DOHH2 (cell line): ENCODE measurements at regions not wholly inside any gene's neighbourhood (a gene's known extent, or its start where the extent isn't known, plus 50 kb on each side); places are given as distances from the start of the nearest gene placed in this dataset.

Experiments used
- H3F3A ChIP-seq: fragments of 200-600 bp; sonication (generic), shearing (Covaris generic); 2 replicates; pipeline ENCODE4 v1.6.0; 2016; ENCODE audit warnings: antibody characterized with exemption, mild to moderate bottlenecking; ENCODE audit not compliant: control insufficient read depth, insufficient read depth
- H3K27ac ChIP-seq: fragments of 200-600 bp; sonication (generic); 2 replicates; pipeline ENCODE4 v1.5.1; 2014; ENCODE audit warnings: low read depth, mild to moderate bottlenecking, low read length, moderate library complexity
- H3K27me3 ChIP-seq: fragments of 200-600 bp; sonication (generic); 2 replicates; pipeline ENCODE4 v1.6.1; 2014; ENCODE audit warnings: mild to moderate bottlenecking, low read length, mixed read lengths; ENCODE audit not compliant: control insufficient read depth
- H3K36me3 ChIP-seq: fragments of 200-600 bp; sonication (generic); 2 replicates; pipeline ENCODE4 v1.6.1; 2014; ENCODE audit warnings: mild to moderate bottlenecking, low read length, moderate library complexity, mixed read lengths; ENCODE audit not compliant: control insufficient read depth
- H3K4me1 ChIP-seq: fragments of 200-600 bp; sonication (generic); 2 replicates; pipeline ENCODE4 v1.6.1; 2014; ENCODE audit warnings: mild to moderate bottlenecking, low read length, mixed read lengths; ENCODE audit not compliant: control insufficient read depth
- H3K4me2 ChIP-seq: fragments of 200-600 bp; sonication (generic); 2 replicates; pipeline ENCODE4 v1.6.0; 2014; ENCODE audit warnings: mild to moderate bottlenecking, low read length, moderate library complexity
- H3K4me3 ChIP-seq: fragments of 200-600 bp; sonication (generic); 2 replicates; pipeline ENCODE4 v1.5.1; 2014; ENCODE audit warnings: mild to moderate bottlenecking, low read length, mixed read lengths
- H3K79me2 ChIP-seq: fragments of 200-600 bp; sonication (generic); 2 replicates; pipeline ENCODE4 v1.6.1; 2014; ENCODE audit warnings: mild to moderate bottlenecking, low read length, mixed read lengths; ENCODE audit not compliant: control insufficient read depth
- H3K9me2 ChIP-seq: fragments of 200-600 bp; sonication (generic); replicated peaks from 2 replicates; pipeline ENCODE4 v1.6.1; 2014; ENCODE audit warnings: mild to moderate bottlenecking, low read length, mixed read lengths; ENCODE audit not compliant: control insufficient read depth
- H3K9me3 ChIP-seq: fragments of 200-600 bp; sonication (generic); 2 replicates; pipeline ENCODE4 v1.6.1; 2014; ENCODE audit warnings: antibody characterized with exemption, low read length, mixed read lengths; ENCODE audit not compliant: control insufficient read depth, insufficient read depth
- H4K20me1 ChIP-seq: fragments of 200-600 bp; sonication (generic); 2 replicates; pipeline ENCODE4 v1.6.0; 2014; ENCODE audit warnings: low read depth, mild to moderate bottlenecking, antibody characterized with exemption, low read length, moderate library complexity; ENCODE audit not compliant: control insufficient read depth, insufficient read depth
- CTCF ChIP-seq: fragments of 200-600 bp; sonication (generic); IDR thresholded peaks from one replicate; pipeline ENCODE4 v1.5.1; 2014; ENCODE audit warnings: antibody characterized with exemption, mild to moderate bottlenecking, low read depth, low read length; ENCODE audit not compliant: poor library complexity, severe bottlenecking
- EZH2phosphoT487 ChIP-seq: fragments of 200-600 bp; sonication (generic); IDR thresholded peaks from 2 replicates; pipeline ENCODE4 v1.6.1; 2017; ENCODE audit warnings: borderline replicate concordance, mild to moderate bottlenecking, antibody characterized with exemption, low read length, moderate library complexity, mixed read lengths

- H3K27me3 ChIP-seq, result no peaks in the 10 kb centered on the region
- H3K36me3 ChIP-seq, result no peaks in the 10 kb centered on the region
- no peak overlapping the region for H3K4me2 ChIP-seq
- no peak overlapping the region for H3K27ac ChIP-seq
- H3K4me1 ChIP-seq, result no peaks in the 10 kb centered on the region
- H3F3A ChIP-seq, result no peaks in the 10 kb centered on the region
- H3K9me2 ChIP-seq, result no peaks in the 10 kb centered on the region
- H3K4me3 ChIP-seq, result no peak overlapping the region
- H3K79me2 ChIP-seq, result no peaks in the 10 kb centered on the region
- H4K20me1 ChIP-seq, result no peaks in the 10 kb centered on the region
- no peaks in the 10 kb centered on the region for H3K9me3 ChIP-seq
- TF ChIP-seq CTCF (no peak), EZH2phosphoT487 (no peak)
These were observed 101.8 kb upstream of the CCL1 start for GRCh38 chr17:34464812-34465211.

- H3K27me3 ChIP-seq, result peaks cover 12% of the 10 kb centered on the region; the same call in 1 of the 2 replicates
- H3K9me2 ChIP-seq, result no peaks in the 10 kb centered on the region
- H3K4me3 ChIP-seq, result no peak overlapping the region
- H3K36me3 ChIP-seq, result no peaks in the 10 kb centered on the region
- H3K4me2 ChIP-seq, result no peak overlapping the region
- no peaks in the 10 kb centered on the region for H3F3A ChIP-seq
- no peak for TF ChIP-seq CTCF
- TF ChIP-seq EZH2phosphoT487, result no peak
- H3K27ac ChIP-seq, result no peak overlapping the region
- H3K9me3 ChIP-seq, result no peaks in the 10 kb centered on the region
- H3K4me1 ChIP-seq, result no peaks in the 10 kb centered on the region
- no peaks in the 10 kb centered on the region for H3K79me2 ChIP-seq
- no peaks in the 10 kb centered on the region for H4K20me1 ChIP-seq
These were observed 95.2 kb upstream of the CCL1 start for GRCh38 chr17:34458266-34458665.

GRCh38 chr17:34456121-34456520, 93.1 kb upstream of the CCL1 start:
- Histone ChIP-seq H3K4me2 (no peak overlapping the region), H3K9me3 (no peaks in the 10 kb centered on the region), H3F3A (no peaks in the 10 kb centered on the region), H3K27ac (no peak overlapping the region), H3K36me3 (no peaks in the 10 kb centered on the region), H3K9me2 (no peaks in the 10 kb centered on the region), H4K20me1 (no peaks in the 10 kb centered on the region), H3K4me3 (no peak overlapping the region), H3K27me3 (peaks cover 12% of the 10 kb centered on the region; the same call in 1 of the 2 replicates), H3K79me2 (no peaks in the 10 kb centered on the region), H3K4me1 (no peaks in the 10 kb centered on the region)
- TF ChIP-seq CTCF, result no peak
- no peak for TF ChIP-seq EZH2phosphoT487

GRCh38 chr17:34452769-34453168, 89.7 kb upstream of the CCL1 start:
- Histone ChIP-seq H3K79me2 (no peaks in the 10 kb centered on the region), H3K9me2 (no peaks in the 10 kb centered on the region), H3K9me3 (no peaks in the 10 kb centered on the region), H3K4me2 (no peak overlapping the region), H3K27ac (no peak overlapping the region), H3K4me3 (no peak overlapping the region), H3K36me3 (no peaks in the 10 kb centered on the region), H3F3A (no peaks in the 10 kb centered on the region), H4K20me1 (no peaks in the 10 kb centered on the region), H3K27me3 (peaks cover 9% of the 10 kb centered on the region; the same call in 1 of the 2 replicates), H3K4me1 (no peaks in the 10 kb centered on the region)
- TF ChIP-seq CTCF (no peak), EZH2phosphoT487 (no peak)
